IMR-90 (cell line): ENCODE measurements at regions not wholly inside any gene's neighbourhood (a gene's known extent, or its start where the extent isn't known, plus 50 kb on each side); places are given as distances from the start of the nearest gene placed in this dataset.
A peak's percentile ranks its signal among the peaks of the same experiment; 100 is the strongest.

ENCODE experiments used
- ATAC-seq: fragments of 200-7000 bp; cut with Tn5 transposase; 2 replicates; pipeline ENCODE4 v1.9.1; 2020; ENCODE audit warnings: low read depth, mild to moderate bottlenecking, moderate library complexity
- BruUV-seq: library from RNA; stranded (reverse); fragments of 400-500 nt; replicated peaks from 2 replicates; lab custom pipeline; 2021; lab: Mats Ljungman, UMichigan
- CTCF ChIA-PET: fragments of 300-600 bp; formaldehyde crosslinking; extraction: SDS; loops from one replicate; lab custom pipeline; 2021; ENCODE audit warnings: antibody characterized with exemption; lab: Yijun Ruan, JAX
- POLR2A ChIA-PET: fragments of 300-600 bp; sonication (Branson Sonifier 250); formaldehyde crosslinking; loops from one replicate; lab custom pipeline; 2022; ENCODE audit warnings: antibody characterized with exemption; ENCODE audit not compliant: unreplicated experiment; lab: Charles Lee
- DNase-seq: peaks from one replicate; pipeline ENCODE4 v3.0.0; 2013
- H2AFZ ChIP-seq: replicated peaks from 2 replicates; pipeline ENCODE3; 2013; ENCODE audit warnings: low read length, mild to moderate bottlenecking; ENCODE audit not compliant: poor library complexity
- H2AK5ac ChIP-seq: 2 replicates; pipeline ENCODE4 v1.6.1; 2013; ENCODE audit warnings: low read depth, low read length, inconsistent platforms
- H2AK9ac ChIP-seq: replicated peaks from 2 replicates; pipeline ENCODE3; 2013; ENCODE audit warnings: mild to moderate bottlenecking, low read depth, low read length, moderate library complexity; ENCODE audit not compliant: poor library complexity
- H2BK120ac ChIP-seq: 2 replicates; pipeline ENCODE4 v1.6.1; 2013; ENCODE audit warnings: low read depth, low read length, inconsistent platforms
- H2BK15ac ChIP-seq: 3 replicates; pipeline ENCODE4 v1.6.1; 2013; ENCODE audit warnings: low read depth, low read length, inconsistent platforms
- H2BK20ac ChIP-seq: 2 replicates; pipeline ENCODE4 v1.6.1; 2013; ENCODE audit warnings: low read depth, mild to moderate bottlenecking, inconsistent platforms, low read length, moderate library complexity
- H2BK5ac ChIP-seq: 2 replicates; pipeline ENCODE4 v1.6.1; 2013; ENCODE audit warnings: mild to moderate bottlenecking, low read depth, low read length, inconsistent platforms; ENCODE audit not compliant: poor library complexity, severe bottlenecking
- H3K14ac ChIP-seq: replicated peaks from 2 replicates; pipeline ENCODE4 v1.6.1; 2013; ENCODE audit warnings: low read depth, low read length, inconsistent platforms
- H3K18ac ChIP-seq: 2 replicates; pipeline ENCODE4 v1.6.1; 2013; ENCODE audit warnings: low read depth, low read length, control low read depth
- H3K23ac ChIP-seq: 2 replicates; pipeline ENCODE4 v1.6.1; 2013; ENCODE audit warnings: low read depth, low read length, inconsistent platforms
- H3K27ac ChIP-seq: 2 replicates; pipeline ENCODE4 v1.5.1; 2013; ENCODE audit warnings: mild to moderate bottlenecking, control low read depth, low read length; ENCODE audit not compliant: insufficient read depth
- H3K27me3 ChIP-seq: 2 replicates; pipeline ENCODE4 v1.6.1; 2013; ENCODE audit warnings: low read length; ENCODE audit not compliant: control insufficient read depth, insufficient read depth
- H3K36me3 ChIP-seq: 2 replicates; pipeline ENCODE4 v1.6.1; 2013; ENCODE audit warnings: low read length, mixed read lengths; ENCODE audit not compliant: control insufficient read depth, insufficient read depth
- H3K4ac ChIP-seq: 2 replicates; pipeline ENCODE4 v1.6.1; 2013; ENCODE audit warnings: low read depth, low read length, inconsistent platforms
- H3K4me1 ChIP-seq: 2 replicates; pipeline ENCODE4 v1.6.1; 2013; ENCODE audit warnings: low read length, mixed read lengths; ENCODE audit not compliant: control insufficient read depth, insufficient read depth
- H3K4me2 ChIP-seq: 2 replicates; pipeline ENCODE4 v1.6.1; 2013; ENCODE audit warnings: low read depth, mild to moderate bottlenecking, control low read depth, low read length, moderate library complexity
- H3K4me3 ChIP-seq: 2 replicates; pipeline ENCODE4 v1.5.1; 2013; ENCODE audit warnings: low read depth, mild to moderate bottlenecking, control low read depth, low read length, moderate library complexity; ENCODE audit not compliant: insufficient read depth
- H3K56ac ChIP-seq: 2 replicates; pipeline ENCODE4 v1.6.1; 2013; ENCODE audit warnings: low read length, inconsistent platforms; ENCODE audit not compliant: insufficient read depth; ENCODE audit errors: extremely low read depth
- H3K79me1 ChIP-seq, 2 experiments: 2 replicates each; pipeline ENCODE4 v1.6.1; 2013; ENCODE audit warnings: low read length in 2 of 2, inconsistent platforms in 1 of 2, low read depth in 1 of 2
- H3K9ac ChIP-seq: 2 replicates; pipeline ENCODE4 v1.6.1; 2013; ENCODE audit warnings: low read depth, low read length, control low read depth
- H3K9me1 ChIP-seq: 2 replicates; pipeline ENCODE4 v1.6.1; 2013; ENCODE audit warnings: low read length, inconsistent platforms; ENCODE audit not compliant: insufficient read depth
- H3K9me3 ChIP-seq: 2 replicates; pipeline ENCODE4 v1.6.1; 2013; ENCODE audit warnings: low read length; ENCODE audit not compliant: control insufficient read depth, insufficient read depth
- H4K20me1 ChIP-seq: 2 replicates; pipeline ENCODE4 v1.6.1; 2013; ENCODE audit warnings: low read length, inconsistent platforms; ENCODE audit not compliant: insufficient read depth
- H4K5ac ChIP-seq: 2 replicates; pipeline ENCODE4 v1.6.1; 2013; ENCODE audit warnings: mild to moderate bottlenecking, low read depth, low read length, control low read depth
- H4K8ac ChIP-seq, 2 experiments: 2 replicates each; pipeline ENCODE4 v1.6.1; 2013; ENCODE audit warnings: low read depth in 2 of 2, low read length in 2 of 2, control low read depth in 1 of 2, inconsistent platforms in 1 of 2
- H4K91ac ChIP-seq: 2 replicates; pipeline ENCODE4 v1.6.1; 2013; ENCODE audit warnings: low read depth, low read length, inconsistent platforms; ENCODE audit not compliant: insufficient read depth
- BHLHE40 ChIP-seq: fragments of 150-350 bp; IDR thresholded peaks from 2 replicates; pipeline ENCODE4 v1.6.1; 2016; ENCODE audit warnings: mild to moderate bottlenecking, low read depth, low read length
- CEBPB ChIP-seq: IDR thresholded peaks from 2 replicates; pipeline ENCODE4 v1.6.1; 2012; ENCODE audit warnings: low read depth, low read length, improper control_type of control experiment
- ELK1 ChIP-seq: fragments of 150-350 bp; IDR thresholded peaks from 2 replicates; pipeline ENCODE4 v1.6.1; 2016; ENCODE audit warnings: low read depth, mild to moderate bottlenecking, low read length, moderate library complexity, borderline replicate concordance
- FOS ChIP-seq: fragments of 150-350 bp; IDR thresholded peaks from 2 replicates; pipeline ENCODE4 v1.6.1; 2016; ENCODE audit warnings: low read depth, low read length
- MAZ ChIP-seq: IDR thresholded peaks from 2 replicates; pipeline ENCODE4 v1.6.1; 2012; ENCODE audit warnings: low read depth, mild to moderate bottlenecking, low read length, improper control_type of control experiment, moderate library complexity, borderline replicate concordance
- MXI1 ChIP-seq: IDR thresholded peaks from 2 replicates; pipeline ENCODE4 v1.6.1; 2012; ENCODE audit warnings: low read depth, mild to moderate bottlenecking, low read length, moderate library complexity, borderline replicate concordance
- NFE2L2 ChIP-seq: fragments of 150-350 bp; IDR thresholded peaks from 2 replicates; pipeline ENCODE4 v1.6.1; 2016; ENCODE audit warnings: low read depth, mild to moderate bottlenecking, low read length
- POLR2A ChIP-seq: IDR thresholded peaks from 2 replicates; pipeline ENCODE4 v1.6.1; 2012; ENCODE audit warnings: mild to moderate bottlenecking, low read depth, low read length
- RFX5 ChIP-seq: IDR thresholded peaks from 2 replicates; pipeline ENCODE4 v1.8.0; 2012; ENCODE audit warnings: low read depth, mild to moderate bottlenecking, low read length, moderate library complexity
- USF2 ChIP-seq: fragments of 150-350 bp; IDR thresholded peaks from 2 replicates; pipeline ENCODE4 v1.6.1; 2017; ENCODE audit warnings: mild to moderate bottlenecking, antibody characterized with exemption, low read length, low read depth
- WGBS, 2 experiments: methylation state at CpG; one replicate each; pipeline versions ENCODE4 v1.1.5 to v1.1.7; 2013; ENCODE audit warnings: missing lambda C conversion rate in 2 of 2; ENCODE audit not compliant: insufficient read length in 1 of 2; ENCODE audit errors: extremely low coverage in 2 of 2; 5-methylcytosine and 5-hydroxymethylcytosine counted together
- dilution Hi-C: fragments of 300-500 bp; cut with HindIII; formaldehyde crosslinking; loops from one replicate; pipeline ENCODE4 v1.14.3; 2018; ENCODE audit warnings: low sequenced_read_pairs; ENCODE audit not compliant: unreplicated experiment
- in situ Hi-C: fragments of 300-500 bp; cut with MboI; formaldehyde crosslinking; loops from 3 replicates; pipeline ENCODE4 v1.14.3; 2019; ENCODE audit warnings: low sequenced_read_pairs, inconsistent platforms, mixed read lengths
- intact Hi-C: fragments of 100-400 bp; cut with micrococcal nuclease; formaldehyde crosslinking; loops from 2 replicates; pipeline ENCODE4 v1.10.0; 2022
- TF ChIP-seq, protein P1 (sequence below): conservative IDR thresholded peaks from 2 replicates; pipeline ENCODE4 v1.5.1; 2012; ENCODE audit warnings: mild to moderate bottlenecking, low read depth, low read length, improper control_type of control experiment

GRCh38 chr6:43870660-43871061 lies 100.7 kb downstream of the VEGFA start:
- Histone ChIP-seq H3K9me3 (no peaks in the 10 kb centered on the region), H3K18ac (no peak overlapping the region), H3K27ac (no peak overlapping the region), H2BK15ac (no peak overlapping the region), H2AK9ac (no peak overlapping the region), H4K91ac (no peak overlapping the region), H2BK120ac (no peak overlapping the region), H2AFZ (no peak overlapping the region), H3K4me1 (no peaks in the 10 kb centered on the region; the same call in 1 of the 2 replicates), H3K4ac (no peak overlapping the region), H3K14ac (no peak overlapping the region), H2BK20ac (no peak overlapping the region), H2BK5ac (no peak overlapping the region), H3K23ac (no peak overlapping the region), H3K79me1 (no peaks in the 10 kb centered on the region), H3K36me3 (no peaks in the 10 kb centered on the region), H3K56ac (no peak overlapping the region), H3K4me2 (no peak overlapping the region), H4K20me1 (no peaks in the 10 kb centered on the region), H3K4me3 (no peak overlapping the region), H4K5ac (no peak overlapping the region), H2AK5ac (no peak overlapping the region), H4K8ac (no peak overlapping the region), H3K9me1 (no peaks in the 10 kb centered on the region), H3K27me3 (peaks cover 43% of the 10 kb centered on the region), H3K9ac (no peak overlapping the region)
- dilution Hi-C loops: no loop called here
- DNase-seq (peak; percentile 49), ATAC-seq (peak; percentile 62; the same call in 1 of the 2 replicates)
- TF ChIP-seq POLR2A (no peak), MAZ (no peak), NFE2L2 (no peak), FOS (no peak), BHLHE40 (no peak), USF2 (no peak), ELK1 (no peak), MXI1 (no peak), CEBPB (no peak), RFX5 (no peak)
- TF ChIP-seq, protein P1, sequence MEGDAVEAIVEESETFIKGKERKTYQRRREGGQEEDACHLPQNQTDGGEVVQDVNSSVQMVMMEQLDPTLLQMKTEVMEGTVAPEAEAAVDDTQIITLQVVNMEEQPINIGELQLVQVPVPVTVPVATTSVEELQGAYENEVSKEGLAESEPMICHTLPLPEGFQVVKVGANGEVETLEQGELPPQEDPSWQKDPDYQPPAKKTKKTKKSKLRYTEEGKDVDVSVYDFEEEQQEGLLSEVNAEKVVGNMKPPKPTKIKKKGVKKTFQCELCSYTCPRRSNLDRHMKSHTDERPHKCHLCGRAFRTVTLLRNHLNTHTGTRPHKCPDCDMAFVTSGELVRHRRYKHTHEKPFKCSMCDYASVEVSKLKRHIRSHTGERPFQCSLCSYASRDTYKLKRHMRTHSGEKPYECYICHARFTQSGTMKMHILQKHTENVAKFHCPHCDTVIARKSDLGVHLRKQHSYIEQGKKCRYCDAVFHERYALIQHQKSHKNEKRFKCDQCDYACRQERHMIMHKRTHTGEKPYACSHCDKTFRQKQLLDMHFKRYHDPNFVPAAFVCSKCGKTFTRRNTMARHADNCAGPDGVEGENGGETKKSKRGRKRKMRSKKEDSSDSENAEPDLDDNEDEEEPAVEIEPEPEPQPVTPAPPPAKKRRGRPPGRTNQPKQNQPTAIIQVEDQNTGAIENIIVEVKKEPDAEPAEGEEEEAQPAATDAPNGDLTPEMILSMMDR: no peak
- in situ Hi-C loops: no loop called here
- intact Hi-C loops: no loop called here
- POLR2A ChIA-PET: no interaction called here
- BruUV-seq: no TSS peak
- CTCF ChIA-PET: no interaction called here
- WGBS, 2 experiments: no CpG with 5 or more reads among the region's 3 CpGs
